Activated T-cell treated with anti-CD3 and anti-CD28 coated beads, Interleukin-2, amount 50 U/mL, for 24 hours (primary cell): ENCODE measurements at regions not wholly inside any gene's neighbourhood (a gene's known extent, or its start where the extent isn't known, plus 50 kb on each side); places are given as distances from the start of the nearest gene placed in this dataset.
A peak's percentile ranks its signal among the peaks of the same experiment; 100 is the strongest.

Experiments used
- DNase-seq: peaks from one replicate; pipeline ENCODE4 v3.0.0-alpha.2; 2020
- H3K27ac Mint-ChIP-seq: 2 replicates; pipeline ENCODE4 v1.8.0; 2020; ENCODE audit warnings: mild to moderate bottlenecking, mixed read lengths
- H3K27me3 Mint-ChIP-seq: 2 replicates; pipeline ENCODE4 v1.8.0; 2020; ENCODE audit warnings: mixed read lengths
- H3K36me3 Mint-ChIP-seq: 2 replicates; pipeline ENCODE4 v1.8.0; 2020; ENCODE audit warnings: low read depth, mixed read lengths
- H3K4me1 Mint-ChIP-seq: 2 replicates; pipeline ENCODE4 v1.8.0; 2020; ENCODE audit warnings: low read depth, mixed read lengths
- H3K4me3 Mint-ChIP-seq: 2 replicates; pipeline ENCODE4 v1.8.0; 2020; ENCODE audit warnings: mild to moderate bottlenecking, moderate library complexity, mixed read lengths
- H3K9me3 Mint-ChIP-seq: 2 replicates; pipeline ENCODE4 v1.8.0; 2020; ENCODE audit warnings: mixed read lengths

DNA sequence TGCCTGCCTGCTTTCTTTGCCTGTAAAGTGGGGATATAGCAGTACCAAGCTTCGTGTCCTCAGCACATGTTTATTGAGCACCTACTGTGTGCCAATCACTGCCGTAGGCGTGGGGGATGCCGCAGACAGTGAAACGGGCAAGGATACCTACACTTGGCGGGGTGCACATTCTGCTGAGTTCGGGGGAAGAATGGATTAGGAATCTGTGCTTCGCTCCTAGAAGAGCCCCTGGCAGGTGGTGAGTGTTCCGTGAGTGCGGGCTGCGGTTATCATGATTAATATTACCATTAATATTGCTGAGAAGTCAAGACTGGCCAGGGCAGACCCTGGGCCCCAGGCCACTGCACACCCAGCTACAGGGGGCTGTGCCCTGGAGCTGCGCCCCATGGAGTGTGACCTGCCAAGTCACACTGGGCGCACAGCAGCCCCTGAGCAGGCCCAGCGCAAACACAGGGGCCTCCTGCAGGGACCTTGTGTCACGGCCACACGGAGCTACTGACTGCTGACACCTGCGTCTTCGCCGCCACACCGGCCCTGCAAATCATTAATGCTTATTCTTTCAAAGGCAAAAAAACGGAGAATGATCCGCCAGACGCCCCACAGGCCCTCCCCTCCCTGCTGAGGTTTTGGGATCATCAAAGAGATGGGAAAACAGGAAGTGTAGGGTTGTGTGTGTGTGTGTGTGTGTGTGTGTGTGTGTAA, 213.4 kb upstream of the GSE1 start:
- no peaks in the 10 kb centered on the region for H3K9me3 Mint-ChIP-seq
- H3K36me3 Mint-ChIP-seq = no peaks in the 10 kb centered on the region
- no peaks in the 10 kb centered on the region for H3K27me3 Mint-ChIP-seq
- no peak overlapping the region for H3K27ac Mint-ChIP-seq
- DNase-seq = no peak
- H3K4me1 Mint-ChIP-seq = peaks cover 2% of the 10 kb centered on the region
- no peak overlapping the region for H3K4me3 Mint-ChIP-seq

DNA sequence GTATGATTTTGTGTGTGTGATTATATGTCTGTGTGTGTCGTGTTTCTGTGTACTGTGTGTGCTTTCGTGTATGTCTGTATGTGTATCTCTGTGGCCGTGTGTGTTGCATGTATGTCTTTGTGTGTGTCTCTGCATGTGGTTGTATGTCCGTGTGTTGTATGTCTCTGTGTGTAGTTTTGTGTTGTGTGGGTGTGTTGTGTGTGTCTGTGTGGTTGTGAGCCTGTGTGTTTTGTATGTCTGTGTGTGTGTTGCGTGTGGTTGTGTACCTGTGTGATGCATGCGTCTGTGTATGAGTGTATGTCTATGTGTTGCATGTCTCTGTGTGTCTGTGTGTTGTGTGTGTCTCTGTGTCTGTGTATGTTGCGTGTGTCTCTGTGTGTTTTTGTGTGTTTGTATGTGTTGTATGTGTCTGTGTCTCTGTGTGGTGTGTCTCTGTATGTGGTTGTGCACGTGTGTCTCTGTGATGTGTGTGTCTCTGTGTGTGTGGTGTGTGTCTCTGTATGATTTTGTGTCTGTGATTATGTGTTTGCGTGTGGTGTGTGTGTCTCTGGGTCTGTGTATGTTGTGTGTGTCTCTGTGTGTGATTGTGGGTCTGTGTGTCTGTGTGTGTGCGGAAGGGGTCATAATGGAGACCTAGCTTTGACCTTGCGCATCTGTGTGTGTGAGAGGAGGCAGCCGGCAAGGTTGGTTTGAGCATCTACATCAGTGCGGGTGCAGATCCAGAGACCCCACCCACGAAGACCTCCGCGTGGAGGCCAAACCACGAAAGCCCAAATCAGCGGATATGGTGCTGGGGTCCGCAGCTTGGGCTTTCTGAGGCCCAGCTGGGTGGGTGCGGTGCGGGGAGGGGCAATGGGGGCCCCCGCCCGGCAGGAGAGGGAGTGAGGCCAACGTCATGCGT, 212.6 kb upstream of the GSE1 start:
- no peak for DNase-seq
- H3K36me3 Mint-ChIP-seq = no peaks in the 10 kb centered on the region
- peaks cover 2% of the 10 kb centered on the region for H3K4me1 Mint-ChIP-seq
- no peak overlapping the region for H3K4me3 Mint-ChIP-seq
- no peak overlapping the region for H3K27ac Mint-ChIP-seq
- H3K9me3 Mint-ChIP-seq = no peaks in the 10 kb centered on the region
- H3K27me3 Mint-ChIP-seq = no peaks in the 10 kb centered on the region

DNA sequence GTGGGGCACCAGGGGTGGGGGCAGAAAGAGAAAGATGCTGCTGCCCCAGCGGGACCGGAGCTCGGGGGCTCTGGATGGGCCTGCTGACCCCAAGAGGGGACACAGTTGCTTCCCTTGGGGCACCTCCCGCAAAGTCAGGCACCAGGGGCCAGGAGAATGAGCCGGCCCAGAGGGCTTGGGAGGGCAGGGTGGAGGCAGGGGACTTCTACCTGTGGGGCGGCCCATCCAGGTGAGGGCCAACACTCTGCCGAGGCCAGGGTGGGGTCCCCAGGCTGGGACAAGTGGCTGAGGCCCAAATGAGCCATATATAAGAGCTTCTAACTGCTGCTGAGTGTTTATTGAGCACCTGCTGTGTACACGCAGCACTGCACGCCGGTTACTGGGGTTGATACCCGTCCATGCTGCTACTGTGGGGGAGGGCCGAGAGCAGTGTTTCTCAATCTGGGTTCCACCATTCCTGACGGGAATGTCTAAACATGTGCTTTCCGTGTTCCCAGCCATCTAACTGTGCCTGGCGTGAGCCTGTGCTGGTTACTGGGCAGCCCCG, 211.7 kb upstream of the GSE1 start:
- Mint-ChIP-seq H3K27me3 (no peaks in the 10 kb centered on the region), H3K27ac (no peak overlapping the region), H3K4me1 (peaks cover 2% of the 10 kb centered on the region), H3K9me3 (no peaks in the 10 kb centered on the region), H3K36me3 (no peaks in the 10 kb centered on the region), H3K4me3 (no peak overlapping the region)
- no peak for DNase-seq

DNA sequence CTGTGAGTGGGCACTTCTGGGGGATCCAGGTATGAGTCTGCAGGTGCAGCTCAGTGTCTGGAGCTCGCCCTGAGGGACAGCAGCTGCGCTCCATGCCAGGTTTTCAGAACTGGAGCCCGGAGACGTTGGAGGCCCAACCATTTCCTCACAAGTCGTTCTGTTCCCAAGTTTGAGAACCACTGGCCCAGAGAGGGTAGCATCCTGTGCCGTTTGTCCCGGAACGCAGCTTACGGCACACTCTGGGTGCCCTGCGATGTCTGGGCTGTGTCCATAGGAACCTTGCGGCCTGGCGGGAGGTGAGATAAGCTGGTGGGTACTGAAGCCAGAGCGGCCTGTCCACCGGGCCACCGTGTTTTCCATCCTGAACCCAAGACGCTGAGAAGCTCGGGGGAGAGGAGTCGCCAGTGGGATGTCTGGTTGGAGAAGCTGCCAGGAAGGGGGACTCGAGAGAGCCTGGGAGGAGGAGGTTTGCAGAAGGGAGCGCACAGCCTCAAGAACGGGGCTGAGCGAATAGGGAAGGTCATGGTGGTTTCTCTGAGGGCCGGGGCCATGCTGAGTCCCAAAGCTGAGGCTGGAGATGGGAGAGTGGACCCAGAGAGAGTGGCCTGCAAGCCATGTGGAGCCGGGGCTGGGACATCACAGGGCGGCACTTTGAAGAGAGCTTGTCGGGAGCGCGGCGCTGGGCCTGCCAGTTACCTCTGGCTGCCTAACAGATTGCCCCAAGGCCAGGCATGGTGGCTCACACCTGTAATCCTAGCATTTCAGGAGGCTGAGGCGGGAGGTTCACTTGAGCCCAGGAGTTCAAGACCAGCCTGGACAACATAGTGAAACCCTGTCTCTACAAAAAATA, 211.0 kb upstream of the GSE1 start:
- Mint-ChIP-seq H3K4me3 (no peak overlapping the region), H3K27ac (no peak overlapping the region), H3K27me3 (no peaks in the 10 kb centered on the region), H3K9me3 (no peaks in the 10 kb centered on the region), H3K4me1 (peaks cover 2% of the 10 kb centered on the region), H3K36me3 (no peaks in the 10 kb centered on the region)
- DNase-seq = no peak

DNA sequence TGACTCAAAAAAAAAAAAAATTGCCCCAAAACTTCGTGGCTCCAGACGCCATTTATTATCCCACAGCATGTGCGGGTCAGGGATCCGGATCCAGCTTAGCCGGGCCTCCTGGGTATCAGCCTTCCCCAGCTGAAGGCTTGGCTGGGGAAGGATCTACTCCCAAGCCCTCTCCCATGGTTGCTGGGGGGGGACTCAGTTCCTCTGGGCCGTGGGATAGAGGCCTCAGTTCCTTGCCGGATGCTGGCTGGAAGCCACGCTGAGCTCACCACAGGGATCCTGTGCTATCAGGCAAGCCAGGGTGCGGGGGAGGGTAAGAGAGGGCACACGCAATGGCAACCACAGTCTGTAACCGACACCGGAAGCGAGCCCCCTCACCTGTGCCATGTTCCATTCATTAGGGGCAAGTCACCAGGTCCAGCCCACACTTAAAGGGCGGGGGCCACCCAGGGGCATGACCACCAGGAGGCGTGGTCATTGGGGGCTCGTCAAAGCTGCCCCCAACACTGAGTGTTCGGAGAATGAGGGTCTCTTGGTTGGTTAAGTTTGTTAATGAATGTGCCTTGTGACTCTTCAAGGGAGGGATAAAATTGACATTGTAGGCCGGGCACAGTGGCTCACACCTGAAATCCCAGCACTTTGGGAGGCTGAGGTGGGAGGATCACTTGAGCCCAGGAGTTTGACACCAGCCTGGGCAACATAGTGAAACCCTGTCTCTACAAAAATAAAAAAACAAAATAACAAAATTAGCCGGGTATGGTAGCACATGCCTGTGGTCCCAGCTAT, 210.0 kb upstream of the GSE1 start:
- Mint-ChIP-seq H3K27me3 (no peaks in the 10 kb centered on the region), H3K4me3 (no peak overlapping the region), H3K36me3 (no peaks in the 10 kb centered on the region), H3K4me1 (peaks cover 2% of the 10 kb centered on the region), H3K27ac (no peak overlapping the region), H3K9me3 (no peaks in the 10 kb centered on the region)
- no peak for DNase-seq

DNA sequence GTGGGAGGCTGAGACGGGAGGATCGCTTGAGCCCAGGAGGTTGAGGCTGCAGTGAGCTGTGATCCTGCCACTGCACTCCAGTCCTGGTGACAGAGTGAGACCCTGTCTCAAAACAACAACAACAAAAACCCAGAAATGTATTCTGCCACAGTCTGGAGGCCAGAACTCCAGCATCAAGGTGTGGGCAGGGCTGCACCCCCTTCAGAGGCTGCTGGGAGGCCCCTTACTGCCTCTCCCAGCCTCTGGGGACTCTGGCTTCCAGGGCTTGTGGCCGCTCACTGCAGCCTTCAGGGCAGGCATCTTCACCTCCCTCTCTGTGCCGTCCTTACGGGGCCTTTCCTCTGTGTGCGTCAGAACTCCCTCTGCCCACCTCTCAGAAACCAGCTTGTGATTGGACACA, 209.4 kb upstream of the GSE1 start:
- H3K27ac Mint-ChIP-seq = no peak overlapping the region
- no peaks in the 10 kb centered on the region for H3K27me3 Mint-ChIP-seq
- H3K4me1 Mint-ChIP-seq = peaks cover 2% of the 10 kb centered on the region
- H3K4me3 Mint-ChIP-seq = no peak overlapping the region
- H3K9me3 Mint-ChIP-seq = no peaks in the 10 kb centered on the region
- no peak for DNase-seq
- H3K36me3 Mint-ChIP-seq = no peaks in the 10 kb centered on the region

DNA sequence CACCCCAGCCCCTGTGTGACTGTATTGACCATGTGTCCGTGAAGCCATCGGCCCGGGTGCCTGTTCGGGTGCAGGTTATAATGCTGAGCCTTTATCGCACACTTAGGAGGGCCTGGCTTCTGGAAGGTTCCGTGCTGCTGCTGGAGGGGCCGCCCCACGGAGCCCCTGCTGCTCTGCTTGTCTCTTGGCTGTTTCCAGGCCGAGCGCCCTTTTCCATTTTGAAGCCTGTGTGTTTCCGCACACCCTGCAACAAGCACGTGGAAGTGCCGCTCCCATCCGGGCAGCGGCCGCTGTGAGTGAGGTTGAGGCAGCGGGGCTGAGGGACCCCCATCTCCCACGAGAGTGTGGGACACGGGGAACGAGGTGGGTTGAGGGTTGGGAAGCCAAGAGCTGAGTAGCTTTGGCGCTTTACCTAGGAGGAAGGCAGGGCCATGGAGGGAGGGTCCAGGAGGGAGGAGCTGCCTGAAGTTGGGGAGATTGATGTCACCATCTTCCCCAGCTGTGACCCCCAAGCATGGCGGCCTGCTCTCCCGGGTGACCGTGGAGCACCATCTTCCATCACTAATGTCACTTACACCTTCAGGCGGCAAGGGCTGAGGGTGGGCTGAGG, 200.1 kb upstream of the GSE1 start:
- Mint-ChIP-seq H3K36me3 (no peaks in the 10 kb centered on the region), H3K4me1 (peaks cover 13% of the 10 kb centered on the region), H3K27ac (no peak overlapping the region), H3K4me3 (no peak overlapping the region), H3K9me3 (peaks cover 8% of the 10 kb centered on the region), H3K27me3 (no peaks in the 10 kb centered on the region)
- peak; percentile 11 for DNase-seq

DNA sequence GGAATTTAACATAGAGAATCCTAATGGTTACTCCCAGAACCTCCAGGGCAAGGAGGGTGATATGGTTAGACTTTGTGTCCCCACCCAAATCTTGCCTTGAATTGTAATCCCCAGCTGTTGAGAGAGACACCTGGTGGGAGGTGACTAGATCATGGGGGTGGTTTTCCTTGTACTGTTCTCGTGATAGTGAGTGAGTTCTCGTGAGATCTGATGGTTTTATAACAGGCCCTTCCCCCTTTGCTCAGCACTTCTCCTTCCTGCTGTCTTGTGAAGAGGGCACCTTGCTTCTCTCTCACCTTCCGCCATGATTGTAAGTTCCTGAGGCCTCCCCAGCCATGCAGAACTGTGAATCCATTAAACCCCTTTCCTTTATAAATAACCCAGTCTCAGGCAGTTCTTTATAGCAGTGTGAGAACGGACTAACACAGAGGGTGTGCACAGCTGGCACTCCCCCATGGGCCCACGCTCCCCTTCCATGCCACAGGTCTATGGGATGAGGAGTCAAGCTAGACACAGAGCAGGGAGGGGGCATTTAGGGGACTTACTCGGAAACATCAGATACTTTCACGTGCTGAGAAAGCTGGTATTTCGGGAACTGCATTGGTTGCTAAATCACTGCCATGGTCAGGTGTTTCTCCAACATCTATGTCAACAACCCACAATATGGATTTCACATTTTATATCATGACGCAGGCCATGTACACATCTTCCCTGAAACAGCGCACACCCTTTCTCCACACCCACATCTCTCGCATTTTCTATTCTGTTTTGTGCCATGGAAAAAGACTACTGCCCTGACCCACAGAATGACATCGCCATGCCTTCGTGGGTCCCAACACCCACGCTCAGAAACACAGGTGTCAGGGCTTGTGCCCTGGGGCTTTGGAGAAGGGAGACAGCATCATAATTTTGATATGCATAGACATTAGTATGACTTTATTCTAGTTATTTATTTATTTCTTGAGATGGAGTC, 199.1 kb upstream of the GSE1 start:
- H3K4me3 Mint-ChIP-seq = no peak overlapping the region
- peaks cover 8% of the 10 kb centered on the region for H3K9me3 Mint-ChIP-seq
- no peak for DNase-seq
- peaks cover 13% of the 10 kb centered on the region for H3K4me1 Mint-ChIP-seq
- no peak overlapping the region for H3K27ac Mint-ChIP-seq
- no peaks in the 10 kb centered on the region for H3K27me3 Mint-ChIP-seq
- H3K36me3 Mint-ChIP-seq = no peaks in the 10 kb centered on the region

DNA sequence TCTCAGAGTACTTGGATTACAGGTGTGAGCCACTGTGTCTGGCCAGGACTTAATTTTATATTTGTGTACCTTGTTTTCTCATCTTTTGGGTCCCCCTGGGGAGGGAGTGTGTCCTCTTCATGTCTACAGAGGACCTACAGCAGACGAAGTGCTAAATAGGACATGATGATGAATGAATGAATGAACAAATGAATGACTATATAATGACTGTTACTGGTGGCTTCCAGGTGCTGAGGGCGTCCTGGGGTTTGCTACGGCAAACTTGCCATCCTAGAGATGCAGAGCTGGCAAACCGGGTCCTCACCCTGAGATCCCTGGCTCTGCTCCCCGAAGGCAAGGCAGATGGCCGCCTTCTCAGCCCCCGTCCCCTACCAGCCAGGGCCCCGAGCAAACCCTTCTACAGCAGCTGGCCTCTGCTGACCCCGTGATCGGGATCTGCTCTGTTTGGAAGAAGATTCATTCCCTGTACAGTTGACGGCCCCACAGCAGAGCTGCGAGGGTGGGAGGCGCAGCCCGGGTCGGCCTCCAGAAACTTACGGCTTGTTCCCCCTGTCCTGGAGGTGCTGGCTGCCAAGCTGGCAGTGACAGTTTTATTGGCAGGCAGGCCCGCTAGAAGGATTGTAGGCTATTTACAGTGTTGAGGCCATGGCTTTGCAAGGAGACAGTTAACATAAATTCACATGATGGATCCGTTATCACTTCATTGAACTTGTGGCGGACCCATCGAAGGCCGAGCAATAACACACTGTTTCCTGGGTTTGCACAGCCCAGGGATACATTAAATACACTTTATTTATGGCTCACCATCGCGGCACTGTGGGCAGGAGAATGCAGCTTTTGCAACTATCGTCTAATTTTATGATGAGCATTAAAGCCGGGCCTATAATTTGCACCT, 197.7 kb upstream of the GSE1 start:
- Mint-ChIP-seq H3K4me1 (peaks cover 13% of the 10 kb centered on the region), H3K27ac (no peak overlapping the region), H3K27me3 (no peaks in the 10 kb centered on the region), H3K4me3 (no peak overlapping the region), H3K9me3 (peaks cover 8% of the 10 kb centered on the region), H3K36me3 (no peaks in the 10 kb centered on the region)
- no peak for DNase-seq

DNA sequence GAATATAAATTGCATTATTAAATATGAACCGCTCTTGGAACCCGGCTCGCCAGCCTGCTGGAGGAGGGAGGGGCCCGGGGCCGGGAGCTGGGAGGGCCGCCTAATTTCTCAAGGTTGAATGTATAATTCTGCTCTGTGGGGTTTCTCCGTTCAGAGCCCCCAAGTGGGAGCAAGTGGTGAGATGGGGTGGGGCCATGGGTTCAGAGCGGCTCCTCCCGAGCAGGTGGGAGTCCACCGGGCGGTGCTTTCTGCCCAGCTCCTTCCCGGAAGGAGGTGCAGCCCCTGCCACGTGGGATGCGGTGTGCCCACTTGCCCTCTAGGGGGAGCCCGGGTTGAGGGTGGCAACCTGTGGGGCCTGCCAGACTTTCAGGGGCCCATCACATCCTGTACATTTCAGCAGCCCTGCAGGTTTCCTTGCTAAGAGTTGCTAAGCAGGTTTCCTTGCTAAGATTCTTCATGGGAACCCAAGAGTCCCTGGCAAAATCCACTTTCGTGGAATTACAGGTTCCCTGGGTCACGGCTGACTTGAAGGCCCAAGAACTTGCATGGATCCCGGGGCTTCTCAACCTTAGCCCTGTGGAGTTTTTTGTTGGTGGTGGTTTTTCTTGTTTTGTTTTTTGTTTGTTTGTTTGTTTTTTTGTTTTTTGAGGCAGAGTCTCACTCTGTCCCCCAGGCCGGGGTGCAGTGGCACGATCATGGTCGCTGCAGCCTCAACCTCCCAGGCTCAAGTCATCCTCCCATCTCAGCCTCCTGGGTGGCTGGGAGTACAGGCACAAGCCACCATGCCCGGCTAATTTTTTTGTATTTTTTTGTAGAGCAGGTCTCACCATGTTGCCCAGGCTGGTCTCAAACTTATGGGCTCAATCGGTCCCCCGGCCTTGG, 196.7 kb upstream of the GSE1 start:
- Mint-ChIP-seq H3K27me3 (no peaks in the 10 kb centered on the region), H3K4me1 (peaks cover 15% of the 10 kb centered on the region), H3K27ac (peak overlapping the region; percentile 67), H3K36me3 (no peaks in the 10 kb centered on the region), H3K4me3 (no peak overlapping the region), H3K9me3 (peaks cover 8% of the 10 kb centered on the region)
- DNase-seq = peak; percentile 86

DNA sequence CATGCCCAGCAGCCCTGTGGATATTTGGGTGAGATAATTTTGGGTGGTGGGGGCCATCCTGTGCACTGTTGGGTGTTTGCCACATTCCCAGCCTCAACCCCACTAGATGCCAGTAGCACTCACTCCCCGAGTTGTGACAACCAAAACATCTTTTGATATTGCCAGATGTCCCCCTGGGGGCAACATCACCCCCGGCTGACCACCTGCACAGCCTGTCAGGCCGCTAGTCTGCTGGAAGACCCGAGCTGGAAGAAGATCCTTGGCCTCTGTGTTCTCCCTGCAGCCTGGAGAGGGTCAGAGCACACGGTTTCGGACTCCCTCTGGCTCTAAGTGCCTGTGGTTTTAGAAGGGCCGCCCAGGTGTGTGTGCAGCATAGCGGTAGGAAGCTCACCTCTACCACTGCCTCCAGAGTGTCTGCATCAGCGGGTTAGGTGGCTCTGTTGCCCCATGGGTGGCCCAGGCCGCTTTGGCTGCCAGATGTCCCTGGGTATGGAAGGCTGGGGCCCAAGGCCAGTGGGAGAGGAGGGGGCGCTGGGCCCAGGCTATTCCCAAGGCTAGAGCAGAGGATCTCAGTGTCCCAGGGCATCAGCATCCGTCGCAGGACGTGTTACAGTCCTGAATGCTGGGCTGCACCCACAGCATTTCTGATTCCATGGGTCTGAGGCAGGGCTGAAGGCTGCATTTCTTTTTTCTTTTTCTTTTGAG, 195.8 kb upstream of the GSE1 start:
- DNase-seq = no peak
- H3K4me1 Mint-ChIP-seq = peaks cover 15% of the 10 kb centered on the region
- H3K27me3 Mint-ChIP-seq = no peaks in the 10 kb centered on the region
- H3K4me3 Mint-ChIP-seq = no peak overlapping the region
- no peaks in the 10 kb centered on the region for H3K36me3 Mint-ChIP-seq
- no peak overlapping the region for H3K27ac Mint-ChIP-seq
- H3K9me3 Mint-ChIP-seq = peaks cover 8% of the 10 kb centered on the region
